Fibroblast of mammary gland (primary cell): ENCODE measurements at regions not wholly inside any gene's neighbourhood (a gene's known extent, or its start where the extent isn't known, plus 50 kb on each side); places are given as distances from the start of the nearest gene placed in this dataset.
A peak's percentile ranks its signal among the peaks of the same experiment; 100 is the strongest.

Experiments
- DNase-seq: peaks from one replicate; pipeline ENCODE4 v3.0.0-alpha.2; 2010; ENCODE audit warnings: low read depth
- H3K4me3 ChIP-seq: 2 replicates; pipeline ENCODE4 v1.5.1; 2011; ENCODE audit warnings: low read depth, mild to moderate bottlenecking, low read length, moderate library complexity; ENCODE audit not compliant: control insufficient read depth
- CTCF ChIP-seq: conservative IDR thresholded peaks from 2 replicates; pipeline ENCODE4 v1.5.1; 2011; ENCODE audit warnings: low read depth, low read length, inconsistent platforms; ENCODE audit not compliant: control insufficient read depth, insufficient read depth

- TF ChIP-seq CTCF = no peak
- no peak overlapping the region for H3K4me3 ChIP-seq
- DNase-seq = peak; percentile 55
Observed at GRCh38 chr6:109229536-109229935, 134.2 kb downstream of the CEP57L1 start.

GRCh38 chr6:109227646-109228045 is 132.3 kb downstream of the CEP57L1 start:
- TF ChIP-seq CTCF = no peak
- DNase-seq = no peak
- H3K4me3 ChIP-seq = no peak overlapping the region

GRCh38 chr6:109226353-109226752 is 131.0 kb downstream of the CEP57L1 start:
- no peak for TF ChIP-seq CTCF
- no peak overlapping the region for H3K4me3 ChIP-seq
- DNase-seq = no peak

GRCh38 chr6:109225946-109226345 is 130.6 kb downstream of the CEP57L1 start:
- H3K4me3 ChIP-seq = no peak overlapping the region
- no peak for DNase-seq
- TF ChIP-seq CTCF = no peak

- no peak for DNase-seq
- H3K4me3 ChIP-seq = no peak overlapping the region
- TF ChIP-seq CTCF = no peak
Observed at GRCh38 chr6:109224994-109225393, 129.7 kb downstream of the CEP57L1 start.

GRCh38 chr6:109224107-109224875 is 129.0 kb downstream of the CEP57L1 start:
- DNase-seq = no peak
- TF ChIP-seq CTCF = no peak
- no peak overlapping the region for H3K4me3 ChIP-seq
